ENCODE measurements at regions not wholly inside any gene's neighbourhood (a gene's known extent, or its start where the extent isn't known, plus 50 kb on each side); places are given as distances from the start of the nearest gene placed in this dataset.
"Not testable (repeated sequence)": the region's sequence is repeated elsewhere in the genome, so short reads cannot be mapped to it uniquely, and the experiment has no call there.

- DNase-seq: no peak
These were observed 607.5 kb upstream of the BCHE start for GRCh38 chr3:166444756-166445155.

- DNase-seq: no peak
These were observed 607.1 kb upstream of the BCHE start for GRCh38 chr3:166444336-166444735.

GRCh38 chr3:166435469-166436057 lies 598.3 kb upstream of the BCHE start:
- DNase-seq: no peak

GRCh38 chr3:166433060-166433459 lies 595.8 kb upstream of the BCHE start:
- DNase-seq: no peak

GRCh38 chr3:166425900-166426611 lies 588.8 kb upstream of the BCHE start:
- no peak for DNase-seq

- DNase-seq: no peak
These were observed 587.8 kb upstream of the BCHE start for GRCh38 chr3:166425021-166425420.

- not testable (repeated sequence) for DNase-seq
These were observed 586.7 kb upstream of the BCHE start for GRCh38 chr3:166423824-166424513.

GRCh38 chr3:166422556-166422955 lies 585.3 kb upstream of the BCHE start:
- no peak for DNase-seq

GRCh38 chr3:166420071-166420470 lies 582.8 kb upstream of the BCHE start:
- DNase-seq: no peak

GRCh38 chr3:166405896-166406295 lies 568.7 kb upstream of the BCHE start:
- no peak for DNase-seq

- DNase-seq: no peak
These were observed 568.2 kb upstream of the BCHE start for GRCh38 chr3:166405465-166405864.

- no peak for DNase-seq
These were observed 553.1 kb upstream of the BCHE start for GRCh38 chr3:166390303-166390702.

- DNase-seq: no peak
These were observed 551.1 kb upstream of the BCHE start for GRCh38 chr3:166388321-166388720.

GRCh38 chr3:166372571-166373106 lies 535.4 kb upstream of the BCHE start:
- no peak for DNase-seq

- DNase-seq: no peak
These were observed 530.8 kb upstream of the BCHE start for GRCh38 chr3:166367947-166368533.

- no peak for DNase-seq
These were observed 525.5 kb upstream of the BCHE start for GRCh38 chr3:166362698-166363097.

GRCh38 chr3:166360720-166361119 lies 523.5 kb upstream of the BCHE start:
- DNase-seq: no peak

GRCh38 chr3:166351461-166351860 lies 514.2 kb upstream of the BCHE start:
- DNase-seq: no peak

GRCh38 chr3:166340604-166341266 lies 503.5 kb upstream of the BCHE start:
- no peak for DNase-seq

GRCh38 chr3:166324401-166324800 lies 487.2 kb upstream of the BCHE start:
- DNase-seq: no peak

GRCh38 chr3:166322391-166322790 lies 485.2 kb upstream of the BCHE start:
- DNase-seq: no peak

- no peak for DNase-seq
These were observed 470.6 kb upstream of the BCHE start for GRCh38 chr3:166307756-166308350.
